Sigmoid colon (tissue), 4 donors: ENCODE measurements at regions not wholly inside any gene's neighbourhood (a gene's known extent, or its start where the extent isn't known, plus 50 kb on each side); places are given as distances from the start of the nearest gene placed in this dataset.

ENCODE experiments used
- CTCF ChIP-seq, 4 experiments: fragments of 450-650 bp in 3 of 4; fragments of 200-600 bp in 1 of 4; IDR thresholded peaks; one replicate each; pipeline ENCODE4 v1.5.1; 2016 to 2019; ENCODE audit warnings: antibody characterized with exemption in 4 of 4, mild to moderate bottlenecking in 3 of 4, moderate library complexity in 2 of 4
- EP300 ChIP-seq, 4 donors: sonication (generic); formaldehyde crosslinking; IDR thresholded peaks; one replicate each; pipeline ENCODE4 v1.6.1; 2017; ENCODE audit warnings: antibody characterized with exemption in 4 of 4
- POLR2A ChIP-seq, 2 donors: fragments of 450-650 bp; IDR thresholded peaks; one replicate each; pipeline ENCODE4 v1.6.1; 2016; ENCODE audit warnings: antibody characterized with exemption in 2 of 2, mild to moderate bottlenecking in 2 of 2, moderate library complexity in 2 of 2
- POLR2AphosphoS5 ChIP-seq, 4 donors: sonication (generic); formaldehyde crosslinking; IDR thresholded peaks; one replicate each; pipeline ENCODE4 v1.6.1; 2017; ENCODE audit warnings: antibody characterized with exemption in 4 of 4

- TF ChIP-seq EP300 (IDR thresholded peaks at IDR 0.05) (no peak), CTCF (IDR thresholded peaks at IDR 0.05) (no peak), POLR2AphosphoS5 (IDR thresholded peaks at IDR 0.05) (no peak), POLR2A (IDR thresholded peaks at IDR 0.05) (no peak)
Observed at GRCh38 chr20:12112665-12113064, 195.0 kb downstream of the BTBD3 start.
